HCT116 (cell line): ENCODE measurements at regions not wholly inside any gene's neighbourhood (a gene's known extent, or its start where the extent isn't known, plus 50 kb on each side); places are given as distances from the start of the nearest gene placed in this dataset.

Experiments used
- ATAC-seq: fragments of 200-7000 bp; cut with Tn5 transposase; 2 replicates; pipeline ENCODE4 v1.9.1; 2020; ENCODE audit warnings: mild to moderate bottlenecking, moderate library complexity
- BruUV-seq: library from RNA; stranded (reverse); fragments of 400-500 nt; replicated peaks from 2 replicates; lab custom pipeline; 2021; lab: Mats Ljungman, UMichigan
- CTCF ChIA-PET: fragments of 300-600 bp; sonication (Branson Sonifier 250); formaldehyde crosslinking; loops from one replicate; lab custom pipeline; 2021; ENCODE audit warnings: antibody characterized with exemption; lab: Charles Lee
- POLR2A ChIA-PET: fragments of 300-600, 350-600 bp; sonication (Branson Sonifier 250); formaldehyde crosslinking; loops from one replicate; lab custom pipeline; 2021; ENCODE audit warnings: antibody characterized with exemption; lab: Charles Lee
- RAD21 ChIA-PET, 2 experiments: fragments of 300-600 bp; sonication (Branson Sonifier 250); formaldehyde crosslinking; loops; one replicate each; lab custom pipeline; 2023; ENCODE audit warnings: low total read pairs in 2 of 2; ENCODE audit not compliant: uncharacterized antibody in 2 of 2, unreplicated experiment in 2 of 2, low non-redundant PET in 1 of 2; lab: Charles Lee
- DNase-seq: peaks from one replicate; pipeline ENCODE4 v3.0.0-alpha.2; 2010; ENCODE audit warnings: low read depth, low spot score
- H2AFZ ChIP-seq: fragments of 200-600 bp; shearing (Covaris generic), sonication (generic); 2 replicates; pipeline ENCODE4 v1.6.1; 2017; ENCODE audit warnings: low read depth, mixed run types, mixed read lengths, antibody characterized with exemption, low read length; ENCODE audit not compliant: poor library complexity, severe bottlenecking
- H3K27ac ChIP-seq: 2 replicates; pipeline ENCODE4 v1.5.1; 2012; ENCODE audit warnings: low read depth, low read length
- H3K27me3 ChIP-seq: fragments of 200-600 bp; sonication (generic); 2 replicates; pipeline ENCODE4 v1.6.1; 2016; ENCODE audit warnings: mixed run types, low read length, mixed read lengths; ENCODE audit not compliant: insufficient read depth
- H3K36me3 ChIP-seq, 2 experiments: fragments of 200-500 bp in 1 of 2; fragments of 200-600 bp in 1 of 2; sonication (Bioruptor generic) in 1 of 2; sonication (generic) in 1 of 2; 2 replicates each; pipeline versions ENCODE4 v1.5.1 to v1.6.1; 2014 to 2016; ENCODE audit warnings: low read length in 2 of 2, inconsistent platforms in 1 of 2, mixed read lengths in 1 of 2, mixed run types in 1 of 2; ENCODE audit not compliant: insufficient read depth in 2 of 2, control insufficient read depth in 1 of 2
- H3K4me1 ChIP-seq, 2 experiments: fragments of 200-600 bp in 1 of 2; sonication (generic) in 1 of 2; 2 replicates each; pipeline versions ENCODE4 v1.5.1 to v1.6.1; 2012 to 2017; ENCODE audit warnings: low read length in 2 of 2, inconsistent platforms in 1 of 2, mild to moderate bottlenecking in 1 of 2, mixed read lengths in 1 of 2, mixed run types in 1 of 2, moderate library complexity in 1 of 2; ENCODE audit not compliant: insufficient read depth in 2 of 2, control insufficient read depth in 1 of 2
- H3K4me2 ChIP-seq: fragments of 200-600 bp; sonication (generic); 2 replicates; pipeline ENCODE4 v1.6.1; 2017; ENCODE audit warnings: mixed run types, low read length, mixed read lengths
- H3K4me3 ChIP-seq, 2 experiments: fragments of 200-600 bp in 1 of 2; sonication (generic) in 1 of 2; replicated peaks in 1 of 2; 2 replicates each; pipeline ENCODE4 v1.5.1; 2011 to 2016; ENCODE audit warnings: low read length in 2 of 2, control low read depth in 1 of 2, low read depth in 1 of 2, mild to moderate bottlenecking in 1 of 2, mixed read lengths in 1 of 2, mixed run types in 1 of 2
- H3K79me2 ChIP-seq: fragments of 200-600 bp; sonication (generic); 2 replicates; pipeline ENCODE4 v1.6.1; 2017; ENCODE audit warnings: mild to moderate bottlenecking, mixed run types, low read length, moderate library complexity, mixed read lengths; ENCODE audit not compliant: insufficient read depth
- H3K9ac ChIP-seq: fragments of 200-600 bp; sonication (generic); 2 replicates; pipeline ENCODE4 v1.6.1; 2016; ENCODE audit warnings: low read length, mixed read lengths
- H3K9me2 ChIP-seq: fragments of 200-600 bp; sonication (generic), shearing (Covaris generic); 2 replicates; pipeline ENCODE4 v1.6.1; 2017; ENCODE audit warnings: mixed run types, mild to moderate bottlenecking, moderate library complexity; ENCODE audit not compliant: insufficient read depth
- H3K9me3 ChIP-seq, 2 experiments: fragments of 200-500 bp in 1 of 2; fragments of 200-600 bp in 1 of 2; sonication (Bioruptor generic) in 1 of 2; sonication (generic) in 1 of 2; 2 replicates each; pipeline ENCODE4 v1.6.1; 2014 to 2017; ENCODE audit warnings: low read length in 2 of 2, mixed read lengths in 2 of 2, inconsistent platforms in 1 of 2, low read depth in 1 of 2, mild to moderate bottlenecking in 1 of 2, mixed run types in 1 of 2, moderate library complexity in 1 of 2; ENCODE audit not compliant: control insufficient read depth in 1 of 2, insufficient read depth in 1 of 2
- H4K20me1 ChIP-seq: fragments of 200-600 bp; sonication (generic), shearing (Covaris generic); 2 replicates; pipeline ENCODE4 v1.6.1; 2017; ENCODE audit warnings: mixed run types, mild to moderate bottlenecking, moderate library complexity; ENCODE audit not compliant: insufficient read depth
- CEBPB ChIP-seq: IDR thresholded peaks from 2 replicates; pipeline ENCODE4 v1.6.1; 2012; ENCODE audit warnings: low read depth
- EGR1 ChIP-seq: IDR thresholded peaks from 2 replicates; pipeline ENCODE4 v1.6.1; 2012; ENCODE audit warnings: low read depth
- ELF1 ChIP-seq: IDR thresholded peaks from 2 replicates; pipeline ENCODE4 v1.6.1; 2012; ENCODE audit warnings: low read depth, borderline replicate concordance
- EZH2phosphoT487 ChIP-seq: fragments of 200-600 bp; IDR thresholded peaks from 2 replicates; pipeline ENCODE4 v1.6.1; 2018; ENCODE audit warnings: antibody characterized with exemption, borderline replicate concordance
- RAD21 ChIP-seq: IDR thresholded peaks from 2 replicates; pipeline ENCODE4 v1.6.1; 2012; ENCODE audit warnings: low read depth, mild to moderate bottlenecking
- intact Hi-C: fragments of 100-400 bp; cut with micrococcal nuclease; formaldehyde crosslinking; loops from 2 replicates; pipeline ENCODE4 v1.10.0; 2022
- TF ChIP-seq, protein P1 (sequence below): IDR thresholded peaks from 2 replicates; pipeline ENCODE4 v1.6.1; 2012; ENCODE audit warnings: low read depth
- TF ChIP-seq, protein P2 (sequence below): IDR thresholded peaks from 2 replicates; pipeline ENCODE4 v1.6.1; 2012

DNA sequence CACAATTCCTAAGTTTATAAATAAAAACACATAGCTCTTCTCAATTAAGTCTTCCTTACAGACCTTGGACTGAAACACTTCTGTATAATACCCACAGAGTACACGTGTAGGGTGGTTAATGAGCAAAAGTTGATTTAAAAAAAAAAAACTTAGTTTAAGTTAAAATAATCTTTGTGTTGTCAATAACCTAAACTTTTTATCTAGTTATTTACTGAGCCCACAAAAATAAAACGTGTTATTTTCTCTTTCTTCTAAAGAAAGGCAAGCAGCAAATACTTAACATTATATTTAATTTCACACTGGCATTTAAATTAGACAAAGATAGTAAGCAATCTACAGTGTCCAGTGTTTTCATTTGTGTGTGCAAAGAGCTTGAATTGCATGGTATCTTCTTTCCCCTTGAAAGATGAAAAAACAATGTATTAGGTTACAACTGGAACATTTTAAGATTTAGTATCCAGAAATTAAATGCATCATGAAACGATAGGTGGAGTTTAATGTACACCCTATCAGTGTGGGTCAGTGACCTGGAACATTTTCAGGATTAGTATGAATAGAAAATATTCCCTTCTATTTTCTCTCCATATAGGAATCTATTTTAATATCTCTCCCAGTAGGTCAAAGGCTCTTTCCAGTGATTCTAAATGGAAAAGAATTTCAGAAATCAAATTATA, 1014.8 kb downstream of the NR2F1-AS1 start:
- no peak overlapping the region for H3K9ac ChIP-seq

More for the DNA sequence above, 1014.8 kb downstream of the NR2F1-AS1 start:
- TF ChIP-seq, protein P1, sequence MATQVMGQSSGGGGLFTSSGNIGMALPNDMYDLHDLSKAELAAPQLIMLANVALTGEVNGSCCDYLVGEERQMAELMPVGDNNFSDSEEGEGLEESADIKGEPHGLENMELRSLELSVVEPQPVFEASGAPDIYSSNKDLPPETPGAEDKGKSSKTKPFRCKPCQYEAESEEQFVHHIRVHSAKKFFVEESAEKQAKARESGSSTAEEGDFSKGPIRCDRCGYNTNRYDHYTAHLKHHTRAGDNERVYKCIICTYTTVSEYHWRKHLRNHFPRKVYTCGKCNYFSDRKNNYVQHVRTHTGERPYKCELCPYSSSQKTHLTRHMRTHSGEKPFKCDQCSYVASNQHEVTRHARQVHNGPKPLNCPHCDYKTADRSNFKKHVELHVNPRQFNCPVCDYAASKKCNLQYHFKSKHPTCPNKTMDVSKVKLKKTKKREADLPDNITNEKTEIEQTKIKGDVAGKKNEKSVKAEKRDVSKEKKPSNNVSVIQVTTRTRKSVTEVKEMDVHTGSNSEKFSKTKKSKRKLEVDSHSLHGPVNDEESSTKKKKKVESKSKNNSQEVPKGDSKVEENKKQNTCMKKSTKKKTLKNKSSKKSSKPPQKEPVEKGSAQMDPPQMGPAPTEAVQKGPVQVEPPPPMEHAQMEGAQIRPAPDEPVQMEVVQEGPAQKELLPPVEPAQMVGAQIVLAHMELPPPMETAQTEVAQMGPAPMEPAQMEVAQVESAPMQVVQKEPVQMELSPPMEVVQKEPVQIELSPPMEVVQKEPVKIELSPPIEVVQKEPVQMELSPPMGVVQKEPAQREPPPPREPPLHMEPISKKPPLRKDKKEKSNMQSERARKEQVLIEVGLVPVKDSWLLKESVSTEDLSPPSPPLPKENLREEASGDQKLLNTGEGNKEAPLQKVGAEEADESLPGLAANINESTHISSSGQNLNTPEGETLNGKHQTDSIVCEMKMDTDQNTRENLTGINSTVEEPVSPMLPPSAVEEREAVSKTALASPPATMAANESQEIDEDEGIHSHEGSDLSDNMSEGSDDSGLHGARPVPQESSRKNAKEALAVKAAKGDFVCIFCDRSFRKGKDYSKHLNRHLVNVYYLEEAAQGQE: no peak
- TF ChIP-seq ELF1: no peak
- no peak for TF ChIP-seq CEBPB
- TF ChIP-seq RAD21: no peak
- TF ChIP-seq, protein P2, sequence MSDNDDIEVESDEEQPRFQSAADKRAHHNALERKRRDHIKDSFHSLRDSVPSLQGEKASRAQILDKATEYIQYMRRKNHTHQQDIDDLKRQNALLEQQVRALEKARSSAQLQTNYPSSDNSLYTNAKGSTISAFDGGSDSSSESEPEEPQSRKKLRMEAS: no peak
- no peak for TF ChIP-seq EZH2phosphoT487
- no peak for TF ChIP-seq EGR1
- H3K4me3 ChIP-seq: no peak overlapping the region
- peak overlapping the region; percentile 5; the same call in 1 of the 2 replicates for H3K27ac ChIP-seq
- no peaks in the 10 kb centered on the region for H3K27me3 ChIP-seq
- H3K4me1 ChIP-seq: peaks cover 12 to 25% of the 10 kb centered on the region in 2 experiments
- no peak overlapping the region for H2AFZ ChIP-seq
- H3K9me3 ChIP-seq: no peaks in the 10 kb centered on the region
- H3K9me2 ChIP-seq: no peaks in the 10 kb centered on the region
- ChIA-PET RAD21 (no interaction called here), CTCF (no interaction called here), POLR2A (no interaction called here)
- no TSS peak for BruUV-seq
- intact Hi-C loops: no loop called here
- ATAC-seq: no peak
- no peaks in the 10 kb centered on the region for H3K36me3 ChIP-seq
- H3K4me2 ChIP-seq: no peak overlapping the region
- H4K20me1 ChIP-seq: no peaks in the 10 kb centered on the region
- DNase-seq: no peak
- no peaks in the 10 kb centered on the region for H3K79me2 ChIP-seq
